ENCODE measurements at regions not wholly inside any gene's neighbourhood (a gene's known extent, or its start where the extent isn't known, plus 50 kb on each side); places are given as distances from the start of the nearest gene placed in this dataset.

DNA sequence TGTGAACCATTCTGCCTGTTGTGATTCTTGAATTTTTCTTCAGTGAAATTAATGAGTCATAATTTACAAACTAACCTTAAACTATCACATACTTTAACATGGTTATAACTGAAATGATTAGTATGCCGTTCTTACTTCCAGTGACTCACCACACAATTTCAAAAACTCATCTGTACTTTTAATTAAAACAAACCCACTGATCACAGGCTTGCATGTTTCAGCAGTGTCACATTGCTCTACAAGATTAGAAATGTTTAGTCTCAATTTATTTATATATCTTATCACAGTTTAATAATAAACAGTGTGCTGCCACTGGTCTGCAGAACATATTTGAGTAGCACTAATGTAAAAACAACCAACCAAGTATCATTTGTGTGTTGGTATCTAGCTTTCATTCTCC lies 2227.9 kb upstream of the PCDH20 start:
- Histone ChIP-seq H3K36me3 (ENCODE audit: insufficient read depth, low read length) (no peaks in the 10 kb centered on the region), H3K27me3 (ENCODE audit: insufficient read depth, low read length) (no peaks in the 10 kb centered on the region), H4K20me1 (ENCODE audit: insufficient read depth, low read length) (no peaks in the 10 kb centered on the region), H3K4me1 (ENCODE audit: insufficient read depth, low read length) (no peaks in the 10 kb centered on the region), H3K79me2 (ENCODE audit: insufficient read depth, low read length) (no peaks in the 10 kb centered on the region), H3K27ac (ENCODE audit: low read depth, low read length) (no peak overlapping the region), H3K4me2 (ENCODE audit: insufficient read depth, low read length) (no peak overlapping the region), H3K9me3 (ENCODE audit: low read depth, low read length) (no peaks in the 10 kb centered on the region), H3K4me3 (ENCODE audit: insufficient read depth, low read length) (no peak overlapping the region), H2AFZ (ENCODE audit: low read length) (no peak overlapping the region)
- TF ChIP-seq, protein P1, sequence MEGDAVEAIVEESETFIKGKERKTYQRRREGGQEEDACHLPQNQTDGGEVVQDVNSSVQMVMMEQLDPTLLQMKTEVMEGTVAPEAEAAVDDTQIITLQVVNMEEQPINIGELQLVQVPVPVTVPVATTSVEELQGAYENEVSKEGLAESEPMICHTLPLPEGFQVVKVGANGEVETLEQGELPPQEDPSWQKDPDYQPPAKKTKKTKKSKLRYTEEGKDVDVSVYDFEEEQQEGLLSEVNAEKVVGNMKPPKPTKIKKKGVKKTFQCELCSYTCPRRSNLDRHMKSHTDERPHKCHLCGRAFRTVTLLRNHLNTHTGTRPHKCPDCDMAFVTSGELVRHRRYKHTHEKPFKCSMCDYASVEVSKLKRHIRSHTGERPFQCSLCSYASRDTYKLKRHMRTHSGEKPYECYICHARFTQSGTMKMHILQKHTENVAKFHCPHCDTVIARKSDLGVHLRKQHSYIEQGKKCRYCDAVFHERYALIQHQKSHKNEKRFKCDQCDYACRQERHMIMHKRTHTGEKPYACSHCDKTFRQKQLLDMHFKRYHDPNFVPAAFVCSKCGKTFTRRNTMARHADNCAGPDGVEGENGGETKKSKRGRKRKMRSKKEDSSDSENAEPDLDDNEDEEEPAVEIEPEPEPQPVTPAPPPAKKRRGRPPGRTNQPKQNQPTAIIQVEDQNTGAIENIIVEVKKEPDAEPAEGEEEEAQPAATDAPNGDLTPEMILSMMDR (IDR thresholded peaks at IDR 0.05; ENCODE audit: extremely low read depth, low read depth, low read length) = no peak
- DNase-seq (ENCODE audit: insufficient read length, low spot score, missing footprints) = no peak

DNA sequence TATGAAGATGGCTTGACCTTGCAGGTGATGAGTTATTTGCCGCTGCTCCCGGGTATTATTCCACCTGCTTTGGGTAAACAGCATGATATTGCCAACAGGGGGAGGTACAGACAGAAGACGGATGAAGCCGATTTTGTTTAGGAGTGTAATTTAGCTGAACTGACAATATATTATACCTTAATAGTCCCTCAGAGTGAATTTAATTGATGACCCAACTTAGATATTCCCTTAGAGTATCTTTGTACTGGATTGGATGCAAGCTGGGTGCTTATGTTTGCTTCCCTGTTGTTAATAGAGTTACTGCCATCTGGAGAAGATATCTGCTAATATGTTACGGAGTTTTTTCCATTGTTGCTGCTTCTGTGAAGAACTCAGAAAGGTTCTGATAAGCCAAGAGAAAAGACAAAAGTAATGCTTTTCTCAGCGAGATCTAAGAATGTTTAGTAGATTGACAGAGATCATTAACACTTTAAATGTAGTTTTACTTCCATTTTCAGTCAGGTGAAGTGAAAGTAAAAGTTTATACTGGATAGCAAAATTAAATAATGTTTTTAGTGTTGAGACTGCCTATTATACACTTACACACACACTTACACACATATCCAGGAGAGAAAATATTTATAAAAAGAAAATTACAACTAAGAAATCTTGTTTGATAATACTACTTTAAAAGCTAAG lies 2220.8 kb upstream of the PCDH20 start:
- H3K4me2 ChIP-seq (ENCODE audit: insufficient read depth, low read length) = peak overlapping the region; percentile 66
- peak overlapping the region; percentile 60 for H3K4me3 ChIP-seq (ENCODE audit: insufficient read depth, low read length)
- no peaks in the 10 kb centered on the region for H4K20me1 ChIP-seq (ENCODE audit: insufficient read depth, low read length)

DNA sequence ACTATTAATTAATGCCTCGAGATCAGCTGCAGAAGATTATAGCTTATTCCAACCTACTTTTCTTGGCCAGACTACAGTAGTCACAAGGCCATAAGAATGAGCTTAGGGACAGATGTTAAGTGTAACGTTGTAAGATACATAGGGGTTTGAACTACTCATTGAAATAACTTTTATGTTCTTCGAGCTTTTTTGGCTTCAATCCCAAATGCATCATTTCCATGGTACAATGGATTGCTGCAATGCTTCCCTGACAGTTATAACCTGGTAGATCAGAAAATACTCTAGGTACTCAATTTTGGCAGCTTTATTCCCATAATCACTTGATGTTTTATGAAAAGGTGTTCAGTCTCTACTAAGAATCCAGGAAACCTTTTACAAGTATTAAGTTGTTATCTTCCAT lies 2216.7 kb upstream of the PCDH20 start:
- DNase-seq (ENCODE audit: insufficient read length, low spot score, missing footprints) = no peak
- Histone ChIP-seq H2AFZ (ENCODE audit: low read length) (no peak overlapping the region), H3K27me3 (ENCODE audit: insufficient read depth, low read length) (no peaks in the 10 kb centered on the region), H3K27ac (ENCODE audit: low read depth, low read length) (no peak overlapping the region), H3K36me3 (ENCODE audit: insufficient read depth, low read length) (no peaks in the 10 kb centered on the region), H3K79me2 (ENCODE audit: insufficient read depth, low read length) (no peaks in the 10 kb centered on the region), H3K4me1 (ENCODE audit: insufficient read depth, low read length) (no peaks in the 10 kb centered on the region), H3K4me2 (ENCODE audit: insufficient read depth, low read length) (no peak overlapping the region), H3K9me3 (ENCODE audit: low read depth, low read length) (no peaks in the 10 kb centered on the region), H3K4me3 (ENCODE audit: insufficient read depth, low read length) (no peak overlapping the region), H4K20me1 (ENCODE audit: insufficient read depth, low read length) (no peaks in the 10 kb centered on the region)
- TF ChIP-seq, protein P1 (IDR thresholded peaks at IDR 0.05; ENCODE audit: extremely low read depth, low read depth, low read length) = no peak

More for the DNA sequence above, 2220.8 kb upstream of the PCDH20 start:
- Histone ChIP-seq H2AFZ (ENCODE audit: low read length) (peak overlapping the region; percentile 64), H3K36me3 (ENCODE audit: insufficient read depth, low read length) (no peaks in the 10 kb centered on the region), H3K27me3 (ENCODE audit: insufficient read depth, low read length) (no peaks in the 10 kb centered on the region), H3K9me3 (ENCODE audit: low read depth, low read length) (no peaks in the 10 kb centered on the region), H3K27ac (ENCODE audit: low read depth, low read length) (no peak overlapping the region), H3K79me2 (ENCODE audit: insufficient read depth, low read length) (no peaks in the 10 kb centered on the region), H3K4me1 (ENCODE audit: insufficient read depth, low read length) (no peaks in the 10 kb centered on the region)
- DNase-seq (ENCODE audit: insufficient read length, low spot score, missing footprints) = no peak
- TF ChIP-seq, protein P1 (IDR thresholded peaks at IDR 0.05; ENCODE audit: extremely low read depth, low read depth, low read length) = no peak

DNA sequence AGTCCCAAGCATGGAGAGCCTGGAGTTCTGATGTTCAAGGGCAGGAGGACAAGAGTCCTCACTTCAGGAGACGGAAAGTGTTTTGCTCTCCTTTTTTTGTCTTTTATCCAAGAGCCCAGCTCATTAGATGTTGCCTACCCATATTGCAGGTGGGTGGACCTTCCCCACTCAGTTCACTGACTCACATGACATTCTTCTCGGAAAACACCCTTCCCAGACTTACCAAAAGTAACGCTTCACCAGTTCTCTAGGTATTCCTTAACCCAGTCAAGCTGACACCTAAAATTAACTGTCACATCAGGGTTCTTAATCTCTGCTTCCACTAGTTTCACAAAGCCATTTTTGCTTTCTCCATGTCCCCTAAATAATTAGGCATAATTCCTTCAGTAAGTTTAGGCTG lies 2215.4 kb upstream of the PCDH20 start:
- Histone ChIP-seq H2AFZ (ENCODE audit: low read length) (no peak overlapping the region), H3K27ac (ENCODE audit: low read depth, low read length) (no peak overlapping the region), H4K20me1 (ENCODE audit: insufficient read depth, low read length) (no peaks in the 10 kb centered on the region), H3K27me3 (ENCODE audit: insufficient read depth, low read length) (no peaks in the 10 kb centered on the region), H3K4me1 (ENCODE audit: insufficient read depth, low read length) (no peaks in the 10 kb centered on the region), H3K4me2 (ENCODE audit: insufficient read depth, low read length) (no peak overlapping the region), H3K4me3 (ENCODE audit: insufficient read depth, low read length) (no peak overlapping the region), H3K36me3 (ENCODE audit: insufficient read depth, low read length) (no peaks in the 10 kb centered on the region), H3K9me3 (ENCODE audit: low read depth, low read length) (no peaks in the 10 kb centered on the region), H3K79me2 (ENCODE audit: insufficient read depth, low read length) (no peaks in the 10 kb centered on the region)
- no peak for DNase-seq (ENCODE audit: insufficient read length, low spot score, missing footprints)
- TF ChIP-seq, protein P1 (IDR thresholded peaks at IDR 0.05; ENCODE audit: extremely low read depth, low read depth, low read length) = no peak

All from osteoblast (primary cell).